ENCODE measurements at regions not wholly inside any gene's neighbourhood (a gene's known extent, or its start where the extent isn't known, plus 50 kb on each side); places are given as distances from the start of the nearest gene placed in this dataset.

GRCh38 chr15:29590701-29591100 lies 231.6 kb downstream of the TJP1 start:
- Histone ChIP-seq H3K9me3 (ENCODE audit: control insufficient read depth, low read length) (no peaks in the 10 kb centered on the region), H3K4ac (ENCODE audit: low read depth in 1 of 2, low read length in 2 of 2) (no peak overlapping the region), H2BK15ac (ENCODE audit: low read depth, poor library complexity, severe bottlenecking) (no peak overlapping the region), H3K27ac (ENCODE audit: low read length, poor library complexity, severe bottlenecking) (no peak overlapping the region), H2AFZ (ENCODE audit: low read depth, low read length) (no peak overlapping the region), H3K4me1 (ENCODE audit: control insufficient read depth, insufficient read depth, low read depth, low read length) (no peaks in the 10 kb centered on the region), H3K9ac (ENCODE audit: low read length) (no peak overlapping the region), H2BK5ac (ENCODE audit: low read depth, low read length, poor library complexity, severe bottlenecking) (no peak overlapping the region), H3K18ac (ENCODE audit: low read depth in 1 of 2, low read length in 2 of 2) (no peak overlapping the region), H3K4me3 (ENCODE audit: insufficient read depth in 1 of 2, low read depth in 1 of 2, low read length in 2 of 2) (no peak overlapping the region), H2AK5ac (ENCODE audit: low read length, severe bottlenecking) (no peak overlapping the region), H3K27me3 (ENCODE audit: control insufficient read depth in 1 of 2, insufficient read depth in 1 of 2, low read length in 2 of 2) (peaks cover 22 to 33% of the 10 kb centered on the region in 2 experiments), H3K36me3 (ENCODE audit: control insufficient read depth in 1 of 2, insufficient read depth in 2 of 2, low read depth in 1 of 2, low read length in 2 of 2) (no peaks in the 10 kb centered on the region), H3K14ac (ENCODE audit: low read length in 2 of 2) (no peak overlapping the region), H3K79me1 (replicated peaks; ENCODE audit: low read length, poor library complexity, severe bottlenecking) (no peaks in the 10 kb centered on the region), H2BK12ac (ENCODE audit: low read length in 2 of 2) (no peak overlapping the region), H3K23ac (ENCODE audit: low read length in 2 of 2) (no peak overlapping the region), H2BK120ac (ENCODE audit: low read depth, low read length) (no peak overlapping the region), H3K4me2 (ENCODE audit: low read length, poor library complexity, severe bottlenecking) (no peak overlapping the region), H4K8ac (ENCODE audit: low read length) (no peak overlapping the region), H4K91ac (ENCODE audit: low read length) (no peak overlapping the region)
- DNase-seq: no peak

- no peak for DNase-seq
- no peak overlapping the region for H2BK12ac ChIP-seq (ENCODE audit: low read length in 2 of 2)
- H3K14ac ChIP-seq (ENCODE audit: low read length in 2 of 2): no peak overlapping the region
- H2BK15ac ChIP-seq (ENCODE audit: low read depth, poor library complexity, severe bottlenecking): no peak overlapping the region
- H4K91ac ChIP-seq (ENCODE audit: low read length): no peak overlapping the region
- no peak overlapping the region for H4K8ac ChIP-seq (ENCODE audit: low read length)
- no peaks in the 10 kb centered on the region for H3K9me3 ChIP-seq (ENCODE audit: control insufficient read depth, low read length)
- H3K18ac ChIP-seq (ENCODE audit: low read depth in 1 of 2, low read length in 2 of 2): no peak overlapping the region
- H3K4me1 ChIP-seq (ENCODE audit: control insufficient read depth, insufficient read depth, low read depth, low read length): no peaks in the 10 kb centered on the region
- H3K9ac ChIP-seq (ENCODE audit: low read length): no peak overlapping the region
- no peaks in the 10 kb centered on the region for H3K36me3 ChIP-seq (ENCODE audit: control insufficient read depth in 1 of 2, insufficient read depth in 2 of 2, low read depth in 1 of 2, low read length in 2 of 2)
- no peak overlapping the region for H3K23ac ChIP-seq (ENCODE audit: low read length in 2 of 2)
- no peak overlapping the region for H2BK5ac ChIP-seq (ENCODE audit: low read depth, low read length, poor library complexity, severe bottlenecking)
- H3K4me2 ChIP-seq (ENCODE audit: low read length, poor library complexity, severe bottlenecking): no peak overlapping the region
- H2AFZ ChIP-seq (ENCODE audit: low read depth, low read length): no peak overlapping the region
- no peaks in the 10 kb centered on the region for H3K79me1 ChIP-seq (replicated peaks; ENCODE audit: low read length, poor library complexity, severe bottlenecking)
- 74% methylated on average over 4 of the region's 4 CpGs for WGBS
- H3K27ac ChIP-seq (ENCODE audit: low read length, poor library complexity, severe bottlenecking): no peak overlapping the region
- H2BK120ac ChIP-seq (ENCODE audit: low read depth, low read length): no peak overlapping the region
- H3K27me3 ChIP-seq (ENCODE audit: control insufficient read depth in 1 of 2, insufficient read depth in 1 of 2, low read length in 2 of 2): peaks cover 22 to 33% of the 10 kb centered on the region in 2 experiments
- no peak overlapping the region for H2AK5ac ChIP-seq (ENCODE audit: low read length, severe bottlenecking)
- H3K4me3 ChIP-seq (ENCODE audit: insufficient read depth in 1 of 2, low read depth in 1 of 2, low read length in 2 of 2): no peak overlapping the region
- no peak overlapping the region for H3K4ac ChIP-seq (ENCODE audit: low read depth in 1 of 2, low read length in 2 of 2)
These were observed 232.3 kb downstream of the TJP1 start for GRCh38 chr15:29589975-29590374.

- H3K23ac ChIP-seq (ENCODE audit: low read length in 2 of 2): no peak overlapping the region
- H3K9ac ChIP-seq (ENCODE audit: low read length): no peak overlapping the region
- no peak overlapping the region for H4K91ac ChIP-seq (ENCODE audit: low read length)
- no peaks in the 10 kb centered on the region for H3K4me1 ChIP-seq (ENCODE audit: control insufficient read depth, insufficient read depth, low read depth, low read length)
- no peaks in the 10 kb centered on the region for H3K79me1 ChIP-seq (replicated peaks; ENCODE audit: low read length, poor library complexity, severe bottlenecking)
- no peak overlapping the region for H3K4me2 ChIP-seq (ENCODE audit: low read length, poor library complexity, severe bottlenecking)
- no peak overlapping the region for H2BK120ac ChIP-seq (ENCODE audit: low read depth, low read length)
- H4K8ac ChIP-seq (ENCODE audit: low read length): no peak overlapping the region
- H2AK5ac ChIP-seq (ENCODE audit: low read length, severe bottlenecking): no peak overlapping the region
- H3K4me3 ChIP-seq (ENCODE audit: insufficient read depth in 1 of 2, low read depth in 1 of 2, low read length in 2 of 2): no peak overlapping the region
- no peak overlapping the region for H3K14ac ChIP-seq (ENCODE audit: low read length in 2 of 2)
- no peak overlapping the region for H3K4ac ChIP-seq (ENCODE audit: low read depth in 1 of 2, low read length in 2 of 2)
- H2BK12ac ChIP-seq (ENCODE audit: low read length in 2 of 2): no peak overlapping the region
- no peak overlapping the region for H2AFZ ChIP-seq (ENCODE audit: low read depth, low read length)
- H3K18ac ChIP-seq (ENCODE audit: low read depth in 1 of 2, low read length in 2 of 2): no peak overlapping the region
- peaks cover 22 to 33% of the 10 kb centered on the region in 2 experiments for H3K27me3 ChIP-seq (ENCODE audit: control insufficient read depth in 1 of 2, insufficient read depth in 1 of 2, low read length in 2 of 2)
- 91% methylated on average over 9 of the region's 9 CpGs for WGBS
- no peaks in the 10 kb centered on the region for H3K9me3 ChIP-seq (ENCODE audit: control insufficient read depth, low read length)
- no peak overlapping the region for H2BK15ac ChIP-seq (ENCODE audit: low read depth, poor library complexity, severe bottlenecking)
- H3K27ac ChIP-seq (ENCODE audit: low read length, poor library complexity, severe bottlenecking): no peak overlapping the region
- H3K36me3 ChIP-seq (ENCODE audit: control insufficient read depth in 1 of 2, insufficient read depth in 2 of 2, low read depth in 1 of 2, low read length in 2 of 2): no peaks in the 10 kb centered on the region
- no peak for DNase-seq
- no peak overlapping the region for H2BK5ac ChIP-seq (ENCODE audit: low read depth, low read length, poor library complexity, severe bottlenecking)
These were observed 232.9 kb downstream of the TJP1 start for GRCh38 chr15:29589416-29589815.

- Histone ChIP-seq H3K23ac (ENCODE audit: low read length in 2 of 2) (no peak overlapping the region), H2BK120ac (ENCODE audit: low read depth, low read length) (no peak overlapping the region), H3K4me3 (ENCODE audit: insufficient read depth in 1 of 2, low read depth in 1 of 2, low read length in 2 of 2) (no peak overlapping the region), H2AK5ac (ENCODE audit: low read length, severe bottlenecking) (no peak overlapping the region), H3K4ac (ENCODE audit: low read depth in 1 of 2, low read length in 2 of 2) (no peak overlapping the region), H3K4me1 (ENCODE audit: control insufficient read depth, insufficient read depth, low read depth, low read length) (peaks cover 14% of the 10 kb centered on the region), H3K14ac (ENCODE audit: low read length in 2 of 2) (no peak overlapping the region), H3K79me1 (replicated peaks; ENCODE audit: low read length, poor library complexity, severe bottlenecking) (no peaks in the 10 kb centered on the region), H3K9ac (ENCODE audit: low read length) (no peak overlapping the region), H4K91ac (ENCODE audit: low read length) (no peak overlapping the region), H2AFZ (ENCODE audit: low read depth, low read length) (no peak overlapping the region), H3K27ac (ENCODE audit: low read length, poor library complexity, severe bottlenecking) (no peak overlapping the region), H3K18ac (ENCODE audit: low read depth in 1 of 2, low read length in 2 of 2) (no peak overlapping the region), H3K4me2 (ENCODE audit: low read length, poor library complexity, severe bottlenecking) (no peak overlapping the region), H4K8ac (ENCODE audit: low read length) (no peak overlapping the region), H2BK15ac (ENCODE audit: low read depth, poor library complexity, severe bottlenecking) (no peak overlapping the region), H3K27me3 (ENCODE audit: control insufficient read depth in 1 of 2, insufficient read depth in 1 of 2, low read length in 2 of 2) (peaks cover 52 to 55% of the 10 kb centered on the region in 2 experiments), H2BK5ac (ENCODE audit: low read depth, low read length, poor library complexity, severe bottlenecking) (no peak overlapping the region), H3K36me3 (ENCODE audit: control insufficient read depth in 1 of 2, insufficient read depth in 2 of 2, low read depth in 1 of 2, low read length in 2 of 2) (no peaks in the 10 kb centered on the region), H2BK12ac (ENCODE audit: low read length in 2 of 2) (no peak overlapping the region), H3K9me3 (ENCODE audit: control insufficient read depth, low read length) (no peaks in the 10 kb centered on the region)
- no peak for DNase-seq
- 80% methylated on average over 2 of the region's 4 CpGs for WGBS
These were observed 248.9 kb downstream of the TJP1 start for GRCh38 chr15:29573197-29573838.

Data from mesenchymal stem cell (in vitro differentiated cells and primary cell).